ENCODE measurements at regions not wholly inside any gene's neighbourhood (a gene's known extent, or its start where the extent isn't known, plus 50 kb on each side); places are given as distances from the start of the nearest gene placed in this dataset.

DNA sequence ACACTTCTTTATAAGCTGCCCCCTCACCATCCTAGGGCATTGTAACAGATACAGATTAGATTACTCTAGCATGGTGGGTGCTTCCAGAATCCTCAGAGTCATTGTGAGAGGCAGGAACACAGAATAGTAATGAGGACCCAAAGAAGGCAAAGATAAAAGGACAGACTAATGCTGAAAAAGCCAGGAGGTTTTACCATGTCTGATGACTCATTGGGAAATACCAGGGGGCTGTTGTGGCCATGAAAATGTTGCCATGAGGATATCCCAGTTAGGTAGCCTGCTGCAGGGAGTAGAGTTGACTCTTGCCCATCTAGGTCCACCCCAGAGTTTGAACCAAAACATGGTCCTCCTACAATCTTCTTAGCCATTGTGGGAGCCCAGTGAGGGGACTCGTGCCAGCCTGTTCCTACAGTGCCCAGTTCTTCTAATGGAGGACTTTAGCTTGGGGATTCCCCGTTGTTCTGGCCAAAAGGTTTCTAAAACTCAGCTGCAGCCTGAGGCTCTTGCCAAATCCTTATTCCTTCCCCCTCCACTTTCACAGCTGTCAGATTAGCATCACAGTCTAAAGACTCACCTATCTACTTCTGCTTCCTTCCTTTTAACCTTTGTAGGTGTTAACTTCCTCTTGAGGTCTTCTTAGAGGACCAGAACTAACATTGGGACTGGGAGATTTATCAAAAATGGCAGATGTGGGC lies 586.0 kb upstream of the AADAT start:
- TF ChIP-seq, protein P1, sequence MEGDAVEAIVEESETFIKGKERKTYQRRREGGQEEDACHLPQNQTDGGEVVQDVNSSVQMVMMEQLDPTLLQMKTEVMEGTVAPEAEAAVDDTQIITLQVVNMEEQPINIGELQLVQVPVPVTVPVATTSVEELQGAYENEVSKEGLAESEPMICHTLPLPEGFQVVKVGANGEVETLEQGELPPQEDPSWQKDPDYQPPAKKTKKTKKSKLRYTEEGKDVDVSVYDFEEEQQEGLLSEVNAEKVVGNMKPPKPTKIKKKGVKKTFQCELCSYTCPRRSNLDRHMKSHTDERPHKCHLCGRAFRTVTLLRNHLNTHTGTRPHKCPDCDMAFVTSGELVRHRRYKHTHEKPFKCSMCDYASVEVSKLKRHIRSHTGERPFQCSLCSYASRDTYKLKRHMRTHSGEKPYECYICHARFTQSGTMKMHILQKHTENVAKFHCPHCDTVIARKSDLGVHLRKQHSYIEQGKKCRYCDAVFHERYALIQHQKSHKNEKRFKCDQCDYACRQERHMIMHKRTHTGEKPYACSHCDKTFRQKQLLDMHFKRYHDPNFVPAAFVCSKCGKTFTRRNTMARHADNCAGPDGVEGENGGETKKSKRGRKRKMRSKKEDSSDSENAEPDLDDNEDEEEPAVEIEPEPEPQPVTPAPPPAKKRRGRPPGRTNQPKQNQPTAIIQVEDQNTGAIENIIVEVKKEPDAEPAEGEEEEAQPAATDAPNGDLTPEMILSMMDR (conservative IDR thresholded peaks at IDR 0.05; ENCODE audit: low read depth, low read length), result no peak
- TF ChIP-seq EZH2 (IDR thresholded peaks at IDR 0.05; ENCODE audit: low read length, unreplicated experiment), result no peak
